ENCODE measurements at regions not wholly inside any gene's neighbourhood (a gene's known extent, or its start where the extent isn't known, plus 50 kb on each side); places are given as distances from the start of the nearest gene placed in this dataset.

DNA sequence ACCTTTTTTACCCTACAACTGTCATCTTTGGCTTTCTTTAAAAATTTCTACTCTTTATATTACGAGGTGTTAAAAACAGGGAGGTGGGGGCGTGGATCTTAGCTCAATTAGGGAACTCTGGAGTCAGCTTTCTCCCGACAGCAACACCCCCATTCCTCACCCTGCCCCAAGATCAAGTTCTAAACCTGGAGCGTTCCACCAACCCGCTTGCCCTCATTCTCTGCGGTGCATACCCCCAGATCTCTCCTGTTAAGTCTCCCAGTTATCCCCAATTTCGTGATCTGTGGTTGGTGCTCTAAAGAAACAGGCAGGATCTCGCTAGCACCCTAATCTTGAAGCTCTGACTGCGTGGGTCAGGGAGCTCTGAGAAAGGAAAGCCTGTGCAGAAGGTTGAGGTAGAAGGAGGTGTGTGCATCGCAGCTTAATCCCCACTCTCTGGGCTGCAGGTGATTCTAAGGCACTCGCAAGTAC is 177.3 kb upstream of the NTM start (continued):
- TF ChIP-seq, protein P1, sequence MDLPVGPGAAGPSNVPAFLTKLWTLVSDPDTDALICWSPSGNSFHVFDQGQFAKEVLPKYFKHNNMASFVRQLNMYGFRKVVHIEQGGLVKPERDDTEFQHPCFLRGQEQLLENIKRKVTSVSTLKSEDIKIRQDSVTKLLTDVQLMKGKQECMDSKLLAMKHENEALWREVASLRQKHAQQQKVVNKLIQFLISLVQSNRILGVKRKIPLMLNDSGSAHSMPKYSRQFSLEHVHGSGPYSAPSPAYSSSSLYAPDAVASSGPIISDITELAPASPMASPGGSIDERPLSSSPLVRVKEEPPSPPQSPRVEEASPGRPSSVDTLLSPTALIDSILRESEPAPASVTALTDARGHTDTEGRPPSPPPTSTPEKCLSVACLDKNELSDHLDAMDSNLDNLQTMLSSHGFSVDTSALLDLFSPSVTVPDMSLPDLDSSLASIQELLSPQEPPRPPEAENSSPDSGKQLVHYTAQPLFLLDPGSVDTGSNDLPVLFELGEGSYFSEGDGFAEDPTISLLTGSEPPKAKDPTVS (IDR thresholded peaks at IDR 0.05; ENCODE audit: low read depth, low read length), result no peak
- TF ChIP-seq SUPT20H (IDR thresholded peaks at IDR 0.05; ENCODE audit: borderline replicate concordance, control insufficient read depth, low read depth, low read length) (no peak), FOS (IDR thresholded peaks at IDR 0.05; ENCODE audit: borderline replicate concordance, extremely low read depth, insufficient read length) (no peak)

DNA sequence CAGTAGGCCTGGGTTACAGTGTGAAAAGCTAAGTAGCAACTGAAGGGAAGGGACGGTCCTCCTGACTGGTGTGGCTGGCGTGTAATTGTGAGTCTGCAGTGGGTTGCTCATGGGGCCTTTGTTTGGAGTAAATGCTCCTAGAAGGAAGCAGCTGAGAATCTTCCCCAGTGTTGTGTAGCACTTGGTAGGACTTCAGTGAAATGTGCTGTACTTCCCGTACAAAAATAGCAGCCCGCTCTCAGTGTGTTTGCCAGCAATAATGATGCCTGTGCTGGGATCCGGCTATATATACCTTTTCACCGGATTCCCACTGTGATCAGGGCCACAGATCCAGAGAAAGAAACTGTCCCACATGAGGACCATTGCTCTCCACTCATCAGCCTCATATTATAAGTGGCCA is 175.7 kb upstream of the NTM start:
- Histone ChIP-seq H3K9ac (ENCODE audit: control insufficient read depth, insufficient read depth, low read length) (no peak overlapping the region), H3K4me1 (ENCODE audit: control insufficient read depth, insufficient read depth, low read length) (no peaks in the 10 kb centered on the region), H3K27ac (ENCODE audit: control insufficient read depth, insufficient read depth) (no peak overlapping the region), H3K4me2 (ENCODE audit: control insufficient read depth, insufficient read depth) (no peak overlapping the region), H3K79me2 (ENCODE audit: control insufficient read depth, insufficient read depth, low read length) (no peaks in the 10 kb centered on the region), H3K27me3 (replicated peaks in 1 of 2; ENCODE audit: control insufficient read depth in 2 of 2, insufficient read depth in 2 of 2, low read length in 1 of 2) (peaks cover 0 to 1% of the 10 kb centered on the region in 2 experiments; a peak in 2 of 4 replicates), H2AFZ (ENCODE audit: control insufficient read depth, low read depth, low read length) (no peak overlapping the region), H3K36me3 (ENCODE audit: control insufficient read depth in 2 of 2, insufficient read depth in 2 of 2, low read length in 1 of 2) (no peaks in the 10 kb centered on the region), H3K9me3 (replicated peaks; ENCODE audit: control insufficient read depth, insufficient read depth, low read length) (no peaks in the 10 kb centered on the region), H3K4me3 (no peak overlapping the region), H4K20me1 (ENCODE audit: control insufficient read depth, insufficient read depth) (no peaks in the 10 kb centered on the region)
- ChIA-PET CTCF (interaction anchor here (1.4 kb wide), 1 partner anchor 8 kb away, joined by 3 read pairs; no protein-coding TSS in a partner anchor), SMC1A (ENCODE audit: uncharacterized antibody, unreplicated experiment) (no interaction called here), RAD21 (ENCODE audit: unreplicated experiment) (no interaction called here), POLR2A (no interaction called here)
- in situ Hi-C loops (cut with MboI) (no loop called here), intact Hi-C loops (cut with micrococcal nuclease; ENCODE audit: unreplicated experiment) (no loop called here)
- FAIRE-seq (no peak), ATAC-seq (no peak), DNase-seq (ENCODE audit: low read depth, low spot score) (no peak)
- no TSS peak for BruUV-seq (replicated peaks)
- WGBS (ENCODE audit: insufficient coverage, insufficient replicate concordance, low lambda C conversion rate, missing lambda C conversion rate), result 60% methylated on average over 6 of the region's 6 CpGs
- TF ChIP-seq ZSCAN29 (IDR thresholded peaks at IDR 0.05), result no peak
- TF ChIP-seq DPF2 (IDR thresholded peaks at IDR 0.05), result no peak
- no peak for TF ChIP-seq EZH2 (IDR thresholded peaks at IDR 0.05; ENCODE audit: borderline replicate concordance, control insufficient read depth, low read depth, low read length)
- no peak for TF ChIP-seq EP300 (IDR thresholded peaks at IDR 0.05; ENCODE audit: borderline replicate concordance in 1 of 2, control insufficient read depth in 1 of 2, low read depth in 2 of 2, low read length in 2 of 2)
- TF ChIP-seq NRF1 (conservative IDR thresholded peaks at IDR 0.05; ENCODE audit: low read depth, low read length), result no peak
- TF ChIP-seq POLR2AphosphoS2 (IDR thresholded peaks at IDR 0.05; ENCODE audit: low read depth, low read length), result no peak
- TF ChIP-seq TAF1 (IDR thresholded peaks at IDR 0.05; ENCODE audit: borderline replicate concordance, low read depth, low read length), result no peak

Data from GM12878 (cell line).